ENCODE measurements at regions not wholly inside any gene's neighbourhood (a gene's known extent, or its start where the extent isn't known, plus 50 kb on each side); places are given as distances from the start of the nearest gene placed in this dataset.

DNA sequence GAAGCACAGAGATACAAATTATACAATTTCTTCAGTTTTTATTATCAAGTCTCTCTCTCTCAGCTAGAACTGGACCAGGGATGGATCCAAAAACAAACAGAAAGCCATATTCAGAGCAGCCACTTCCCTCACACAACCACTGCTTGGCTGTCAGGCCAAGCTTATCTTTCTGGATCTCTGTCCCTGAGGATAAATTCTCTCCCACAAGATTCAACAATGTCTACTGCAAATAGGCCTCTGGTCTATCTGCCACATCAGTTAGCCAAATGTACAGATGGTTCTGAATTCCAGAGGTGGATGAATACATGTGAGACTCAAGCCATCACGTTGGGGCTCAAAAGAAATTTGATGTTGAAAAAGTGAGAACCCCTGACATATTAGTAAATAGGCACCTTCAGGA lies 350.9 kb downstream of the LTN1 start:
- no peaks in the 10 kb centered on the region for H4K20me1 ChIP-seq (ENCODE audit: control insufficient read depth, insufficient read depth, low read length, poor library complexity, severe bottlenecking)
- H3K9me3 ChIP-seq (ENCODE audit: control extremely low read depth in 1 of 3, control insufficient read depth in 2 of 3, insufficient read depth in 1 of 3, low read length in 2 of 3) = no peaks in the 10 kb centered on the region
- Mint-ChIP-seq H3K27me3 (no peaks in the 10 kb centered on the region), H3K4me3 (no peak overlapping the region), H3K9me3 (ENCODE audit: insufficient read depth) (peaks cover 2% of the 10 kb centered on the region), H3K27ac (no peak overlapping the region), H3K4me1 (no peaks in the 10 kb centered on the region)
- H3K4me3 ChIP-seq (ENCODE audit: control extremely low read depth in 1 of 5, extremely low read depth in 1 of 5, insufficient read depth in 1 of 5, low read depth in 2 of 5, low read length in 4 of 5) = no peak overlapping the region
- H3K79me2 ChIP-seq (ENCODE audit: control insufficient read depth, insufficient read depth, low read length) = no peaks in the 10 kb centered on the region
- intact Hi-C loops (cut with micrococcal nuclease) = no loop called here
- no peak for TF ChIP-seq EZH2 (IDR thresholded peaks at IDR 0.05; ENCODE audit: borderline replicate concordance, insufficient read depth, low read depth, low read length, poor library complexity, severe bottlenecking)
- no peak overlapping the region for H2AFZ ChIP-seq (ENCODE audit: insufficient read depth, low read depth, low read length, poor library complexity, severe bottlenecking)
- ChIA-PET POLR2A (no interaction called here), CTCF (no interaction called here)
- no peaks in the 10 kb centered on the region for H3K36me3 ChIP-seq (replicated peaks in 1 of 2; ENCODE audit: control extremely low read depth in 1 of 2, control insufficient read depth in 1 of 2, extremely low read depth in 1 of 2, insufficient read depth in 2 of 2, low read length in 1 of 2)
- DNase-seq = no peak
- H3K27ac ChIP-seq (ENCODE audit: low read length in 2 of 2) = no peak overlapping the region
- H3K4me1 ChIP-seq (ENCODE audit: control insufficient read depth in 2 of 2, insufficient read depth in 2 of 2, low read length in 2 of 2) = no peaks in the 10 kb centered on the region
- no peaks in the 10 kb centered on the region for H3K27me3 ChIP-seq (replicated peaks in 1 of 4; ENCODE audit: control extremely low read depth in 1 of 4, control insufficient read depth in 3 of 4, insufficient read depth in 4 of 4, low read length in 3 of 4)
- H3K9ac ChIP-seq (ENCODE audit: low read length) = no peak overlapping the region
- no CpG with 5 or more reads among the region's 1 CpG for WGBS (ENCODE audit: insufficient coverage)
- ATAC-seq (ENCODE audit: low read depth) = no peak
- no peak overlapping the region for H3K4me2 ChIP-seq (replicated peaks; ENCODE audit: low read depth, low read length, poor library complexity, severe bottlenecking)

DNA sequence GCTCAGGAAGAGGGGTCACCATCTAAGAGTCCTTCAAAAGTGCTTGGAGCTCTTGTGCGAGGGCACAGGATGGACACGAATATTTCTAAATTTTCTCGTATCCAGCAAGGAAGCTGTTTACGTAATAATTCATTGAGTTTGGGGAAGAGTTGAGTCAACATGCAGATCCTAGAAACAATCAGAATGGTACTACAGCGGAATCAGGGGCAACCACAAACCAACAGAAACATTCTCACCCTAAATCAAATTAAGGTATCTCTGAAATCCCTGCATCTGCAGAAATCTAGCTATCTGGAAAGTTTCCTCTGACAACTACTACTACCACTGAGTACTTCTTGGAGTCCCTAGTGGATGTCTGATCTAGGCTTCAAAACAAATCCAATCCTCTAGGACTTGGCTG lies 352.4 kb downstream of the LTN1 start:
- POLR2A ChIA-PET = no interaction called here
- no peak for ATAC-seq (ENCODE audit: low read depth)
- no peak overlapping the region for H3K4me2 ChIP-seq (replicated peaks; ENCODE audit: low read depth, low read length, poor library complexity, severe bottlenecking)
- no peak overlapping the region for H2AFZ ChIP-seq (ENCODE audit: insufficient read depth, low read depth, low read length, poor library complexity, severe bottlenecking)
- Mint-ChIP-seq H3K27me3 (no peaks in the 10 kb centered on the region), H3K9me3 (ENCODE audit: insufficient read depth) (peaks cover 2% of the 10 kb centered on the region), H3K27ac (no peak overlapping the region), H3K4me1 (no peaks in the 10 kb centered on the region), H3K4me3 (no peak overlapping the region)
- no peaks in the 10 kb centered on the region for H3K36me3 ChIP-seq (replicated peaks in 1 of 2; ENCODE audit: control extremely low read depth in 1 of 2, control insufficient read depth in 1 of 2, extremely low read depth in 1 of 2, insufficient read depth in 2 of 2, low read length in 1 of 2)
- H3K4me1 ChIP-seq (ENCODE audit: control insufficient read depth in 2 of 2, insufficient read depth in 2 of 2, low read length in 2 of 2) = no peaks in the 10 kb centered on the region
- TF ChIP-seq, protein P1, sequence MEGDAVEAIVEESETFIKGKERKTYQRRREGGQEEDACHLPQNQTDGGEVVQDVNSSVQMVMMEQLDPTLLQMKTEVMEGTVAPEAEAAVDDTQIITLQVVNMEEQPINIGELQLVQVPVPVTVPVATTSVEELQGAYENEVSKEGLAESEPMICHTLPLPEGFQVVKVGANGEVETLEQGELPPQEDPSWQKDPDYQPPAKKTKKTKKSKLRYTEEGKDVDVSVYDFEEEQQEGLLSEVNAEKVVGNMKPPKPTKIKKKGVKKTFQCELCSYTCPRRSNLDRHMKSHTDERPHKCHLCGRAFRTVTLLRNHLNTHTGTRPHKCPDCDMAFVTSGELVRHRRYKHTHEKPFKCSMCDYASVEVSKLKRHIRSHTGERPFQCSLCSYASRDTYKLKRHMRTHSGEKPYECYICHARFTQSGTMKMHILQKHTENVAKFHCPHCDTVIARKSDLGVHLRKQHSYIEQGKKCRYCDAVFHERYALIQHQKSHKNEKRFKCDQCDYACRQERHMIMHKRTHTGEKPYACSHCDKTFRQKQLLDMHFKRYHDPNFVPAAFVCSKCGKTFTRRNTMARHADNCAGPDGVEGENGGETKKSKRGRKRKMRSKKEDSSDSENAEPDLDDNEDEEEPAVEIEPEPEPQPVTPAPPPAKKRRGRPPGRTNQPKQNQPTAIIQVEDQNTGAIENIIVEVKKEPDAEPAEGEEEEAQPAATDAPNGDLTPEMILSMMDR (IDR thresholded peaks at IDR 0.05) = no peak
- no peak for TF ChIP-seq EZH2 (IDR thresholded peaks at IDR 0.05; ENCODE audit: borderline replicate concordance, insufficient read depth, low read depth, low read length, poor library complexity, severe bottlenecking)
- CTCF ChIA-PET = no interaction called here
- DNase-seq = no peak
- H3K27me3 ChIP-seq (replicated peaks in 1 of 4; ENCODE audit: control extremely low read depth in 1 of 4, control insufficient read depth in 3 of 4, insufficient read depth in 4 of 4, low read length in 3 of 4) = no peaks in the 10 kb centered on the region
- H3K9me3 ChIP-seq (ENCODE audit: control extremely low read depth in 1 of 3, control insufficient read depth in 2 of 3, insufficient read depth in 1 of 3, low read length in 2 of 3) = no peaks in the 10 kb centered on the region
- H3K27ac ChIP-seq (ENCODE audit: low read length in 2 of 2) = no peak overlapping the region
- 78% methylated on average over 1 of the region's 5 CpGs for WGBS (ENCODE audit: insufficient coverage)
- H4K20me1 ChIP-seq (ENCODE audit: control insufficient read depth, insufficient read depth, low read length, poor library complexity, severe bottlenecking) = no peaks in the 10 kb centered on the region
- intact Hi-C loops (cut with micrococcal nuclease) = no loop called here
- H3K79me2 ChIP-seq (ENCODE audit: control insufficient read depth, insufficient read depth, low read length) = no peaks in the 10 kb centered on the region
- H3K9ac ChIP-seq (ENCODE audit: low read length) = no peak overlapping the region
- no peak overlapping the region for H3K4me3 ChIP-seq (ENCODE audit: control extremely low read depth in 1 of 5, extremely low read depth in 1 of 5, insufficient read depth in 1 of 5, low read depth in 2 of 5, low read length in 4 of 5)
